HG02870 (cell line): ENCODE measurements at regions not wholly inside any gene's neighbourhood (a gene's known extent, or its start where the extent isn't known, plus 50 kb on each side); places are given as distances from the start of the nearest gene placed in this dataset.
"Not testable (repeated sequence)": the region's sequence is repeated elsewhere in the genome, so short reads cannot be mapped to it uniquely, and the experiment has no call there.

Experiments
- ATAC-seq: cut with Tn5 transposase; IDR thresholded peaks from one replicate; pipeline ENCODE4 v1.9.1; 2021; ENCODE audit warnings: mild to moderate bottlenecking, moderate library complexity; ENCODE audit not compliant: unreplicated experiment

DNA sequence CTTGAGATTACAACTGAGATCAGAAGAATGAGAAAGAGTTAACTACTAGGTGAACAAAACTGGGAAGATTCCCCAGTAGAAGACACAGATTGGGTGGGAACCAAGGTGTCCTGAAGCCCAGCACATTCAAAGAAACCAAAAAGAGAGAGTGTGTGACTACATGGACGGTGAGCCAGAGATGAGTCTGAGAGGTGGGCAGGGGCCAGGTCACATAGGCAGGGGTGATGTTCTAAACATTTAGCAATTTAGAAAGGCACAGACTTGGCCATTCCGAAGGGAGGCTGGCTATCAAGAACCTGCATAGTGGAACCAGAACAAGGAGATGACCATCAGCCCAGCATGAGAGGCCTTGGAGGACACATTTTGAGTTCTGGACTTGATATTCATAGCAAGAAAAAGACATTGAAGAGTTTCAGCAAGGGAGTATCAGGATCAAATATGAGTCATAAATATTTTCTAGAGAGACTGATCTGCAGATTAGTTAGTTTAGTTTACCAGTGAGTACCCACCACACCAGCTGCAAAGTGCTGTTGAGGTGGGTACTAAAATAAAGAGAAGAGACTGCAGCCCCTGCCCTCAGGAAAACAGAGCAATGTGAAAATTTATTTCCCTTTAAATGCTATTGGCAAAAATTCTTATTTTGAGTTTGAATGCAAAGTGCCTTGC lies 340.5 kb upstream of the PRDM1 start:
- ATAC-seq, result no peak

DNA sequence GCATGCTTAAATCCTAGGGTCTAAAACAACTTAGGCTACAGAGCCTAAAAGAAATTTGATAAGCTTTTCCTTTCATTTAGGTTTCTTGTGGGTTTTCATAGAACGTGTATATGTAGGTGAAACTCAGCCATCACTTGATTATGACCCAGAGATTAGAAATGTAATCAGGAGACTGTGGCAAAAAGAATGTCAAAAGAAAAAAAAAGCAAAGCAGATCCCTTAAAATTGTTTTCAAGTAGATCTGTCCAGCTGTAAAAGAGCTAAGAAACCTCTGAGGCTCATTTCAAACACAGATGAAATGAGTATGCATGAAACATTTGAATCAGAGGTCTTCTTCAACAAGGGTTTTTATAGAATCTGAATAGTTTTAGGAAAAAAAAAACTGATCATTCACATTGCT lies 341.3 kb upstream of the PRDM1 start:
- no peak for ATAC-seq

- no peak for ATAC-seq
Observed at GRCh38 chr6:105740946-105741645, 338.2 kb upstream of the PREP start.

- no peak for ATAC-seq
Observed at GRCh38 chr6:105739764-105740163, 336.9 kb upstream of the PREP start.

DNA sequence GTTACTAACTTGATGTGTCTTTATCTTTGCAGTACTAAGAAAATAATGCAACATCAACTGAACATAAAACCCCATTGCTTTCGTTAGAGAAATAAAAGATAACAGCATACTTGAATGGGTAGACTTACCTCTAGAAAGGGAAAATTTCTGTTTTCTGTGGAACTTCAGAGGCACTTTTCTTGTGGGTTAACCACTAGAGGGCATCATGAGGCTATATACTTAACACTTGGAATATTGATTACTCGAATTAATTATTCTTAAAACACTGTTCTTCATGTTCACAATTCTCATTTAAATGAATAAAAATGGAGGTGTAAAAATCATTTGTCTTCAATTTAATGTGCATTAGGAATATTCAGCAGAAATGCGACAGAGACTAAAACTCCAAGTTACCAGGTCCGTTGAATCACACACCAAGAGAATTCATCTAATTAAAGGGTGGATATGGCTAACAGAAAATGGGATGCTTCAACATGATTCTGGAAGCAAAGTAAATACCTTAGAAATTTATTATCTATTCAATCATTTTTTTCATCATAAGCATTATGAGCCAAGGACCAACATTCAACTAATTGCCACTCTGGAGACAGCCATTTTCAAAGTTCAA lies 330.8 kb upstream of the PREP start:
- no peak for ATAC-seq

DNA sequence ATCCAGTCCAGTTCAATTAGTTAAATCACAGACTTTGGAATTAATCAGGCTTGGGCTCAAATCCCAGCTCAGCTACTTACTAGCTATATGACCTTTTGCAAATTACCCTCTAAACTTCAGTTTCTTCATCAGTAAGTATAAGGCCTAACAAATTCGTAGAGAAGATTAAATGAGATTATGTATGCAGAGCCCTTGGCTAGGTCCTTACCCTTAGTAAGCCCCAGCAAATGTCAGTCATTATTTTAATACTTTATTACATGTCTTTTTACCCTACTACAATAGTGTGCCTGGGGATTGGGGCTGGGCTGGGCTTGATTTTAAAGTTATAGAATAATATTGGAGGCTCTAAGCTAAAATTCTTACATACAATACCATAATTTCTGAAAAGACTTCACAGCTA lies 326.1 kb upstream of the PREP start:
- ATAC-seq, result no peak

DNA sequence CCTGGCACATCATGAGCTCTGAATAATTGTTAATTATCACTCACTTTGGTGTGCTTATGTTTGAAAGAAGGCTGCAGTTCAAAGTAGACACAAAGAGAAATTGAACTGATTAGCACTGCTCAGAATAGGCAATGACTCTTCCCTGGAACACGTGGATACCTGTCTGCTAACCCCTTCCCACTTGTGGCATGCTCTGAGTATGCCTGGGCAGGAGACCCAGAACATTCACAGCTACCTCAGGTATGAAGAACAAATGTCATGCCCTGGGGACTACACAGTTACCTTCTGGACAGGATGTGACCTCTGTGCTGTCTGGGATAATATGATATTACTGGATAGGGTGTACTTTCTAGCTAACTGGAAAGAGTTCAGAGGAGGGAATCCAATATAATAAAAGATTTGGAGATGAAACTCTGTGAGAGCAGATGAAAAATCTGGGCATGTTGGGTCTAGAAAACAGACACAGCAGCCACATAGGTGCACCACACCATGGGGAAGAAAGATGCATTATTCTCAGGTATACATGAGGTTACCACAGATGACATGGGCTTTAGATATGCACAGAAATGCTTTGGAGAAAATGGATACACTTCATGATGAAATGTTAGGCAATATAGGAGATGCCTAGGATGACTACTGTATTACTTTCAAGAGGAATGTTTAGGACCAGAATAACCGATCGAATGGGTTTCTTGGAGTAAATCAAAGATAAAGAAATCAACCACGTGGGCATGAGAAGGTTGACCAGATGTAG lies 324.2 kb upstream of the PREP start:
- ATAC-seq, result no peak

GRCh38 chr6:105714846-105715245 lies 312.0 kb upstream of the PREP start:
- ATAC-seq, result no peak

- no peak for ATAC-seq
Observed at GRCh38 chr6:105713474-105714118, 310.7 kb upstream of the PREP start.

- ATAC-seq, result no peak
Observed at GRCh38 chr6:105711216-105711615, 308.3 kb upstream of the PREP start.

GRCh38 chr6:105705608-105706007 lies 302.7 kb upstream of the PREP start:
- ATAC-seq, result no peak

DNA sequence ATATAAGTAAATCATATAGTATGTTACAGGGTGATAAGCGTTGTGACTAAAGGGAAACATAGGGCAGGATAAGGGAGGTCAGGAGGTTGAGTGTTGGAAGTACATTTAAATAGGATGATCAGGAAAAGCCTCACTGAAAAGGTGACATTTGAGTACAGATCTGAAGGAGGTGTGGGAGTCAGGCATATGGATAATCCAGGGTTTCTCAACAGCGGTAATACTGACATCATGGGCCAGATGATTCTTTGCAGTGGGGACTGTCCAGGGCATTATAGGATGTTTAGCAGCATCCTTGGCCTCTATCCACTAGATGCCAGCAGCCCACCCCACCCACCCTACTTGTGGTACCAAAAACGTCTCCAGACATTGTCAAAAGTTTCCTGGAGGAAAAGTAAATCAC lies 292.6 kb upstream of the PREP start:
- ATAC-seq, result no peak

DNA sequence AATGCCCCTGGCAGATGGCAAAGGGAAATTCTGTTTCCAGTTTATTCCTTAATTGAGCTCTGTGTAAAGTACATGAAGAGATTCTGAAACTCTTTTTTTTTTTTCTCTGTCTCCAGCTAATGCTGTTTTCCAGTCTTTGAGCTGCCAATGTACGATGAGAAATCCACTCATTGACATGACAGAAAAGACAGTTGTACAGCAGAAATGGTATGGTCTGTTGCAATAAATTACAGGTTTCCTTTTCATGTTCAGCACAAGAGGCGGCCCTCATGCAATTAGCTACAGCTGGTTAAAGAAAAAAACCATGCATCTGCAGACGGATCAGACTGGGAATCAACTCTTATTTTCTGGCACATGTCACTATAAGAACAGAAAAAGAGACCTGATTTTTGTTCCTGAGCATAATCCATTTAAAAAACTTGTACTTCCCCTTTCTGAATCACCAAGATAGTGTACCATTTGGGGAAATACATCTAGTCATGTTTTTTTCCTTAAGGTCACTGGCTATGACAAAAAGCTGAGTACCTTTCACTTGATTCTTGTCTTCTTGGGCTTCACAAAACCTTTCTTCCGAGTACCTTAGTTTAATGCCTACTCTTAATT lies 289.8 kb upstream of the PREP start:
- ATAC-seq, result no peak

DNA sequence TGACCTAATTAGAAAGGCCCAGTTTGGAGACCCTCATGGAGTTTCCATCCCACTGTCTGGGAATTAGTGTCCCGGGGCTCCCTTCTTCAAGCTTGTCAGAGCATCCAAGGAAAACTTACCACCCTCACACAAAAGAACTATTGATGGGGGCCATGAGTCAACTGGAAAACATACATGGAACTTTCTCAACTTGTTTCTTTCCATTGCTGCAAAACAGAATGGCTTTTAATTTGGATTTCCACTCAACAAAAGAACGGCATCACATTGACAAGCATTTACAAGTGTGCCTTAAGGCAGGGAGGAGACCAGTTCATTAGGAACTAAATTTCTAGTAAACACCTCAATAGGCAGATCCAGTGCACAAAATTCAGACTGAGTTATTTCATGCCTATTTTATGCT lies 289.1 kb upstream of the PREP start:
- no peak for ATAC-seq

- ATAC-seq, result no peak
Observed at GRCh38 chr6:105691081-105691480, 288.2 kb upstream of the PREP start.

- no peak for ATAC-seq
Observed at GRCh38 chr6:105688573-105688972, 285.7 kb upstream of the PREP start.

DNA sequence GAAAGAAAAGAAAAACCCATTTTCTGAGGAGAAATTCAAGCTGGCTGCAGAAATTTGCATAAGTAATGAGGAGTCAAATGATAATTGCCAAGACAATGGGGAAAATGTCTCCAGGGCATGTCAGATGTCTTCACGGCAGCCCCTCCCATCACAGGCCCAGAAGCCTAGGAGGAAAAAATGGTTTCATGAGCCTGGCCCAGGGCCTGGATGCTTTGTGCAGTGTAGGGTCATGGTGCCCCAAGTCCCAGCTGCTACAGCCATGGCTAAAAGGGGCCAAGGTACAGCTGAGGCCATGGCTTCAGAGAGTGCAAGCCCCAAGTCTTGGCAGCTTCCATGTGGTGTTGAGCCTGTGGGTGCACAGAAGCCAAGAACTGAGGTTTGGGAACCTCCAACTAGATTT lies 283.9 kb upstream of the PREP start:
- ATAC-seq, result not testable (repeated sequence)

GRCh38 chr6:105681061-105681460 lies 278.2 kb upstream of the PREP start:
- no peak for ATAC-seq

DNA sequence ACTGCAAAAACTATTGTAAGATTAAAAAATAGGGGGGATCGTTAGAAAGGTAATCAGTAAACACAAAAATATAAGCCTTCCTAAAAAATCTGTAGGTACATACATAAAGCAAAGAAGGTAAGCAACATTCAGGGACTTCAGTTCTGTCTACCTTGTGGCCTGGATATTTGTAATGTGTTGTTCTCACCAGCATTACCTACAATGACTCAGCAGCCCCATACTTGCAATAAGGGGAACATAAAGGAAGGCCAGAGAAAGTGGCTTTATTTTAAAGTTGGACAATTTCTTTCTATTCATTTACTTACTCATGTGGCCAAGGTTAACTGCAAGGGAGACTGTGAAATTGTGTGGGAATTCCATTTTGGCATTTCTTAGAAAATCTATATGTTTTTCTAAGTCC lies 277.2 kb upstream of the PREP start:
- ATAC-seq, result no peak

- no peak for ATAC-seq
Observed at GRCh38 chr6:105678516-105678915, 275.6 kb upstream of the PREP start.
